DMS53 treated with DMSO at 0.1 percent for 48 hours (cell line): ENCODE measurements at regions not wholly inside any gene's neighbourhood (a gene's known extent, or its start where the extent isn't known, plus 50 kb on each side); places are given as distances from the start of the nearest gene placed in this dataset.
"Not testable (repeated sequence)": the region's sequence is repeated elsewhere in the genome, so short reads cannot be mapped to it uniquely, and the experiment has no call there.

Source experiments
- DNase-seq: peaks from one replicate; lab custom pipeline; 2025; ENCODE audit not compliant: unreplicated experiment; lab: John Stamatoyannopoulos, UW

GRCh38 chr12:66774929-66775328, 96.1 kb upstream of the GRIP1 start:
- DNase-seq, result no peak

- DNase-seq, result no peak
Measured at GRCh38 chr12:66775871-66776270, 97.0 kb upstream of the GRIP1 start.

- DNase-seq, result no peak
Measured at GRCh38 chr12:66776974-66777373, 98.1 kb upstream of the GRIP1 start.

GRCh38 chr12:66779466-66779865, 100.6 kb upstream of the GRIP1 start:
- no peak for DNase-seq

- no peak for DNase-seq
Measured at GRCh38 chr12:66786531-66787308, 107.8 kb upstream of the GRIP1 start.

GRCh38 chr12:66799551-66799950, 120.7 kb upstream of the GRIP1 start:
- no peak for DNase-seq

- DNase-seq, result no peak
Measured at GRCh38 chr12:66800046-66800445, 121.2 kb upstream of the GRIP1 start.

- DNase-seq, result no peak
Measured at GRCh38 chr12:66803930-66804329, 125.1 kb upstream of the GRIP1 start.

- no peak for DNase-seq
Measured at GRCh38 chr12:66804563-66804974, 125.7 kb upstream of the GRIP1 start.

GRCh38 chr12:66808606-66809005, 129.7 kb upstream of the GRIP1 start:
- DNase-seq, result no peak

- DNase-seq, result peak; percentile 71
Measured at GRCh38 chr12:66813137-66813892, 134.4 kb upstream of the GRIP1 start.

GRCh38 chr12:66819587-66819986, 140.7 kb upstream of the GRIP1 start:
- no peak for DNase-seq

- no peak for DNase-seq
Measured at GRCh38 chr12:66822961-66823360, 144.1 kb upstream of the GRIP1 start.

GRCh38 chr12:66823857-66824570, 145.1 kb upstream of the GRIP1 start:
- DNase-seq, result peak; percentile 54

- not testable (repeated sequence) for DNase-seq
Measured at GRCh38 chr12:66825921-66826320, 147.0 kb upstream of the GRIP1 start.

- no peak for DNase-seq
Measured at GRCh38 chr12:66829660-66830325, 150.9 kb upstream of the GRIP1 start.

GRCh38 chr12:66831495-66831894, 152.6 kb upstream of the GRIP1 start:
- no peak for DNase-seq

- no peak for DNase-seq
Measured at GRCh38 chr12:66832997-66833396, 154.1 kb upstream of the GRIP1 start.

GRCh38 chr12:66836623-66837310, 157.9 kb upstream of the GRIP1 start:
- DNase-seq, result no peak

- no peak for DNase-seq
Measured at GRCh38 chr12:66837311-66837627, 158.4 kb upstream of the GRIP1 start.

- DNase-seq, result no peak
Measured at GRCh38 chr12:66838366-66838765, 159.5 kb upstream of the GRIP1 start.
